ENCODE measurements at regions not wholly inside any gene's neighbourhood (a gene's known extent, or its start where the extent isn't known, plus 50 kb on each side); places are given as distances from the start of the nearest gene placed in this dataset.
"Not testable (repeated sequence)": the region's sequence is repeated elsewhere in the genome, so short reads cannot be mapped to it uniquely, and the experiment has no call there.

GRCh38 chr2:43068041-43068533, 158.3 kb downstream of the ZFP36L2 start:
- H3K4me1 ChIP-seq: peaks cover 0 to 37% of the 10 kb centered on the region in 2 donors
- no peak for TF ChIP-seq CTCF (IDR thresholded peaks at IDR 0.05)
- no peaks in the 10 kb centered on the region for H3K9me3 ChIP-seq
- DNase-seq (ENCODE audit: low spot score): no peak
- H3K36me3 ChIP-seq: no peaks in the 10 kb centered on the region
- no peaks in the 10 kb centered on the region for H3K27me3 ChIP-seq
- H3K27ac ChIP-seq: no peak overlapping the region
- H3K4me3 ChIP-seq: no peak overlapping the region

GRCh38 chr2:43067254-43068040, 159.0 kb downstream of the ZFP36L2 start:
- H3K4me1 ChIP-seq: peaks cover 0 to 35% of the 10 kb centered on the region in 2 donors
- no peak for TF ChIP-seq CTCF (IDR thresholded peaks at IDR 0.05)
- no peaks in the 10 kb centered on the region for H3K9me3 ChIP-seq
- H3K4me3 ChIP-seq: no peak overlapping the region
- no peak overlapping the region for H3K27ac ChIP-seq
- no peaks in the 10 kb centered on the region for H3K27me3 ChIP-seq
- H3K36me3 ChIP-seq: no peaks in the 10 kb centered on the region
- DNase-seq (ENCODE audit: low spot score): no peak

- not testable (repeated sequence) for H3K4me3 ChIP-seq, H3K36me3 ChIP-seq
These were observed 159.7 kb downstream of the ZFP36L2 start for GRCh38 chr2:43066541-43067253.

GRCh38 chr2:43065871-43066270, 160.5 kb downstream of the ZFP36L2 start:
- no peak overlapping the region for H3K4me3 ChIP-seq
- H3K4me1 ChIP-seq: peaks cover 0 to 19% of the 10 kb centered on the region in 2 donors
- no peak overlapping the region for H3K27ac ChIP-seq
- no peaks in the 10 kb centered on the region for H3K27me3 ChIP-seq
- H3K36me3 ChIP-seq: no peaks in the 10 kb centered on the region
- H3K9me3 ChIP-seq: peaks cover 0 to 11% of the 10 kb centered on the region in 2 donors
- no peak for TF ChIP-seq CTCF (IDR thresholded peaks at IDR 0.05)
- DNase-seq (ENCODE audit: low spot score): no peak

More at GRCh38 chr2:43066541-43067253, 159.7 kb downstream of the ZFP36L2 start:
- DNase-seq (ENCODE audit: low spot score); H3K9me3 ChIP-seq; H3K27ac ChIP-seq; H3K27me3 ChIP-seq: not testable (repeated sequence)
- H3K4me1 ChIP-seq: peaks cover 0 to 27% of the 10 kb centered on the region in 2 donors

- Histone ChIP-seq H3K27me3 (no peaks in the 10 kb centered on the region), H3K27ac (no peak overlapping the region), H3K9me3 (peaks cover 0 to 11% of the 10 kb centered on the region in 2 donors), H3K36me3 (no peaks in the 10 kb centered on the region), H3K4me1 (peaks cover 0 to 11% of the 10 kb centered on the region in 2 donors), H3K4me3 (no peak overlapping the region)
- TF ChIP-seq CTCF (IDR thresholded peaks at IDR 0.05): no peak
- no peak for DNase-seq (ENCODE audit: low spot score)
These were observed 161.4 kb downstream of the ZFP36L2 start for GRCh38 chr2:43065036-43065435.

GRCh38 chr2:43063096-43063495, 163.3 kb downstream of the ZFP36L2 start:
- peaks cover 0 to 13% of the 10 kb centered on the region in 2 donors for H3K4me1 ChIP-seq
- not testable (repeated sequence) for DNase-seq (ENCODE audit: low spot score); H3K4me3 ChIP-seq; H3K27ac ChIP-seq; H3K27me3 ChIP-seq; H3K36me3 ChIP-seq
- H3K9me3 ChIP-seq: peaks cover 0 to 11% of the 10 kb centered on the region in 2 donors
